ENCODE measurements at regions not wholly inside any gene's neighbourhood (a gene's known extent, or its start where the extent isn't known, plus 50 kb on each side); places are given as distances from the start of the nearest gene placed in this dataset.
"Not testable (repeated sequence)": the region's sequence is repeated elsewhere in the genome, so short reads cannot be mapped to it uniquely, and the experiment has no call there.

DNA sequence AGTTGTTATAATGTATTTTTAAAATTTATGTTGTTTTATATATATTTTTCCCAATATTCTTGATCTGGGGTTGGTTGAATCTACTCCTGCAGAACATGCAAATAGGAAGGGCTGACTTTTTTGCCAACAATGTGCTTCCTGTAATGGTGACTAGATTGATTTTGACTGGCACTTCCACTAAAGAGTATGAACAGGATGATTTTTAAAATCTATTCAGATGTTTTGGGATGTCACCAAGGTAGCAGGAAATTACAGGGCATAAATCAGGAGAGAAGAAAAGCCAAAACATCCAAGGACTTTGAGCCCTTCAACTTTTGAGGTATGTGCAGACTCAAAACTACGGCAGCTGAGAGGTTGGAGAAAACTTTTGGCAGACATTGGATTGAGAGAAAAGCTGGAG is 1047.6 kb downstream of the SLITRK5 start:
- no peak overlapping the region for H3K9ac ChIP-seq (ENCODE audit: low read length)
- H3K27me3 ChIP-seq (ENCODE audit: low read length) = no peaks in the 10 kb centered on the region
- DNase-seq (no peak), ATAC-seq (no peak)
- H3F3A ChIP-seq (ENCODE audit: low read length, unreplicated experiment) = no peaks in the 10 kb centered on the region
- H3K4me2 ChIP-seq (ENCODE audit: low read length) = no peak overlapping the region
- CTCF ChIA-PET = no interaction called here
- H2AFZ ChIP-seq (ENCODE audit: low read length) = no peak overlapping the region
- no peaks in the 10 kb centered on the region for H3K79me2 ChIP-seq (ENCODE audit: low read length)
- no peaks in the 10 kb centered on the region for H3K36me3 ChIP-seq (ENCODE audit: low read depth, low read length)
- TF ChIP-seq CTCF (conservative IDR thresholded peaks at IDR 0.05; ENCODE audit: low read depth, low read length) (no peak), EZH2phosphoT487 (IDR thresholded peaks at IDR 0.05; ENCODE audit: borderline replicate concordance, low read length) (no peak), EZH2 (IDR thresholded peaks at IDR 0.05; ENCODE audit: low read length, unreplicated experiment) (no peak)
- H3K9me2 ChIP-seq (replicated peaks; ENCODE audit: low read length) = no peaks in the 10 kb centered on the region
- no peaks in the 10 kb centered on the region for H4K20me1 ChIP-seq (ENCODE audit: low read length)
- no peaks in the 10 kb centered on the region for H3K9me3 ChIP-seq (ENCODE audit: low read length)
- no peak overlapping the region for H3K27ac ChIP-seq (ENCODE audit: low read length)
- no peaks in the 10 kb centered on the region for H3K4me1 ChIP-seq (ENCODE audit: insufficient read depth, low read length)
- H3K4me3 ChIP-seq (ENCODE audit: low read length) = no peak overlapping the region
- POLR2A ChIA-PET (ENCODE audit: unreplicated experiment) = no interaction called here
- BruUV-seq (replicated peaks) = no TSS peak
- intact Hi-C loops (cut with micrococcal nuclease) = no loop called here

GRCh38 chr13:88726075-88726474 is 1054.9 kb downstream of the SLITRK5 start:
- no peaks in the 10 kb centered on the region for H3K27me3 ChIP-seq (ENCODE audit: low read length)
- H3K36me3 ChIP-seq (ENCODE audit: low read depth, low read length) = no peaks in the 10 kb centered on the region
- no peaks in the 10 kb centered on the region for H3K79me2 ChIP-seq (ENCODE audit: low read length)
- no peak for TF ChIP-seq EZH2phosphoT487 (IDR thresholded peaks at IDR 0.05; ENCODE audit: borderline replicate concordance, low read length)
- no peak for TF ChIP-seq CTCF (conservative IDR thresholded peaks at IDR 0.05; ENCODE audit: low read depth, low read length)
- TF ChIP-seq EZH2 (IDR thresholded peaks at IDR 0.05; ENCODE audit: low read length, unreplicated experiment) = no peak
- ChIA-PET CTCF (no interaction called here), POLR2A (ENCODE audit: unreplicated experiment) (no interaction called here)
- no peaks in the 10 kb centered on the region for H3F3A ChIP-seq (ENCODE audit: low read length, unreplicated experiment)
- DNase-seq (no peak), ATAC-seq (no peak)
- H4K20me1 ChIP-seq (ENCODE audit: low read length) = no peaks in the 10 kb centered on the region
- no peak overlapping the region for H3K4me3 ChIP-seq (ENCODE audit: low read length)
- no peaks in the 10 kb centered on the region for H3K4me1 ChIP-seq (ENCODE audit: insufficient read depth, low read length)
- no peaks in the 10 kb centered on the region for H3K9me2 ChIP-seq (replicated peaks; ENCODE audit: low read length)
- no peaks in the 10 kb centered on the region for H3K9me3 ChIP-seq (ENCODE audit: low read length)
- no TSS peak for BruUV-seq (replicated peaks)
- intact Hi-C loops (cut with micrococcal nuclease) = no loop called here
- H2AFZ ChIP-seq (ENCODE audit: low read length) = no peak overlapping the region
- H3K27ac ChIP-seq (ENCODE audit: low read length) = no peak overlapping the region
- no peak overlapping the region for H3K4me2 ChIP-seq (ENCODE audit: low read length)
- no peak overlapping the region for H3K9ac ChIP-seq (ENCODE audit: low read length)

GRCh38 chr13:88727236-88727635 is 1056.1 kb downstream of the SLITRK5 start:
- H3K4me2 ChIP-seq (ENCODE audit: low read length); H3K27me3 ChIP-seq (ENCODE audit: low read length); DNase-seq; H3K9me3 ChIP-seq (ENCODE audit: low read length); POLR2A ChIA-PET (ENCODE audit: unreplicated experiment); H3F3A ChIP-seq (ENCODE audit: low read length, unreplicated experiment); intact Hi-C loops (cut with micrococcal nuclease); H3K27ac ChIP-seq (ENCODE audit: low read length); BruUV-seq (replicated peaks); H3K9me2 ChIP-seq (replicated peaks; ENCODE audit: low read length); ATAC-seq; H3K4me1 ChIP-seq (ENCODE audit: insufficient read depth, low read length); H3K4me3 ChIP-seq (ENCODE audit: low read length); H3K36me3 ChIP-seq (ENCODE audit: low read depth, low read length); H2AFZ ChIP-seq (ENCODE audit: low read length); H4K20me1 ChIP-seq (ENCODE audit: low read length); H3K9ac ChIP-seq (ENCODE audit: low read length); CTCF ChIA-PET; H3K79me2 ChIP-seq (ENCODE audit: low read length): not testable (repeated sequence)
